ENCODE measurements at regions not wholly inside any gene's neighbourhood (a gene's known extent, or its start where the extent isn't known, plus 50 kb on each side); places are given as distances from the start of the nearest gene placed in this dataset.

- H3K4me3 ChIP-seq (replicated peaks; ENCODE audit: insufficient read depth, low read length) = no peak overlapping the region
- no peak for DNase-seq (ENCODE audit: low read depth in 1 of 2, low spot score in 1 of 2)
- no peak overlapping the region for H3K27ac ChIP-seq (replicated peaks)
- no peaks in the 10 kb centered on the region for H3K27me3 ChIP-seq (ENCODE audit: insufficient read depth, poor library complexity, severe bottlenecking)
- TF ChIP-seq SPI1 (IDR thresholded peaks at IDR 0.05; ENCODE audit: borderline replicate concordance, low read depth) (no peak), GABPA (IDR thresholded peaks at IDR 0.05; ENCODE audit: low read depth) (no peak), CTCF (IDR thresholded peaks at IDR 0.05; ENCODE audit: insufficient read depth, low read length) (no peak), POLR2AphosphoS5 (IDR thresholded peaks at IDR 0.05; ENCODE audit: low read depth) (no peak)
- TF ChIP-seq, protein P1, sequence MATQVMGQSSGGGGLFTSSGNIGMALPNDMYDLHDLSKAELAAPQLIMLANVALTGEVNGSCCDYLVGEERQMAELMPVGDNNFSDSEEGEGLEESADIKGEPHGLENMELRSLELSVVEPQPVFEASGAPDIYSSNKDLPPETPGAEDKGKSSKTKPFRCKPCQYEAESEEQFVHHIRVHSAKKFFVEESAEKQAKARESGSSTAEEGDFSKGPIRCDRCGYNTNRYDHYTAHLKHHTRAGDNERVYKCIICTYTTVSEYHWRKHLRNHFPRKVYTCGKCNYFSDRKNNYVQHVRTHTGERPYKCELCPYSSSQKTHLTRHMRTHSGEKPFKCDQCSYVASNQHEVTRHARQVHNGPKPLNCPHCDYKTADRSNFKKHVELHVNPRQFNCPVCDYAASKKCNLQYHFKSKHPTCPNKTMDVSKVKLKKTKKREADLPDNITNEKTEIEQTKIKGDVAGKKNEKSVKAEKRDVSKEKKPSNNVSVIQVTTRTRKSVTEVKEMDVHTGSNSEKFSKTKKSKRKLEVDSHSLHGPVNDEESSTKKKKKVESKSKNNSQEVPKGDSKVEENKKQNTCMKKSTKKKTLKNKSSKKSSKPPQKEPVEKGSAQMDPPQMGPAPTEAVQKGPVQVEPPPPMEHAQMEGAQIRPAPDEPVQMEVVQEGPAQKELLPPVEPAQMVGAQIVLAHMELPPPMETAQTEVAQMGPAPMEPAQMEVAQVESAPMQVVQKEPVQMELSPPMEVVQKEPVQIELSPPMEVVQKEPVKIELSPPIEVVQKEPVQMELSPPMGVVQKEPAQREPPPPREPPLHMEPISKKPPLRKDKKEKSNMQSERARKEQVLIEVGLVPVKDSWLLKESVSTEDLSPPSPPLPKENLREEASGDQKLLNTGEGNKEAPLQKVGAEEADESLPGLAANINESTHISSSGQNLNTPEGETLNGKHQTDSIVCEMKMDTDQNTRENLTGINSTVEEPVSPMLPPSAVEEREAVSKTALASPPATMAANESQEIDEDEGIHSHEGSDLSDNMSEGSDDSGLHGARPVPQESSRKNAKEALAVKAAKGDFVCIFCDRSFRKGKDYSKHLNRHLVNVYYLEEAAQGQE (IDR thresholded peaks at IDR 0.05; ENCODE audit: insufficient replicate concordance, low read depth) = no peak
Measured at GRCh38 chr10:33412241-33412640, 77.8 kb upstream of the NRP1 start.

DNA sequence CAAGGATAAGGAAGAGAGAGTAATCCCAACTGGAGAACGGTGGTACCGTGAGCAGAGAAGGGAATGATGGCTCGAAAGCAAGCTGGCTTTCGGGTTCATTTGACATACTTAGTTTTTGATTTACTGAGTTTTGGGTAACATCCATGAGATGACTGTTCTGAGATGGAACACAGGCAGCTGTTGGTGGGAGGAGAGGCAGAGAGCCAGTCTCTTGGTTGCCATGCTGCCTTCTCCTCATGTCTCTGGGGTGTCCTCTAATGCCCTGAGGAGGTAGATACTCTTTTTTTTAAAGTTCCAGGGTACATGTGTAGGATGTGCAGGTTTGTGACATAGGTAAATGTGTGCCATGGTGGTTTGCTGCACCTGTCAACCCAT, 76.4 kb upstream of the NRP1 start:
- no peak for TF ChIP-seq POLR2AphosphoS5 (IDR thresholded peaks at IDR 0.05; ENCODE audit: low read depth)
- TF ChIP-seq CTCF (IDR thresholded peaks at IDR 0.05; ENCODE audit: insufficient read depth, low read length) = no peak
- TF ChIP-seq, protein P1 (IDR thresholded peaks at IDR 0.05; ENCODE audit: insufficient replicate concordance, low read depth) = no peak
- TF ChIP-seq GABPA (IDR thresholded peaks at IDR 0.05; ENCODE audit: low read depth) = no peak
- no peak for TF ChIP-seq SPI1 (IDR thresholded peaks at IDR 0.05; ENCODE audit: borderline replicate concordance, low read depth)
- no peak for DNase-seq (ENCODE audit: low read depth in 1 of 2, low spot score in 1 of 2)
- Histone ChIP-seq H3K4me3 (replicated peaks; ENCODE audit: insufficient read depth, low read length) (no peak overlapping the region), H3K27me3 (ENCODE audit: insufficient read depth, poor library complexity, severe bottlenecking) (no peaks in the 10 kb centered on the region), H3K27ac (replicated peaks) (no peak overlapping the region)

- DNase-seq (ENCODE audit: low read depth in 1 of 2, low spot score in 1 of 2) = no peak
- TF ChIP-seq, protein P1 (IDR thresholded peaks at IDR 0.05; ENCODE audit: insufficient replicate concordance, low read depth) = no peak
- TF ChIP-seq CTCF (IDR thresholded peaks at IDR 0.05; ENCODE audit: insufficient read depth, low read length) = no peak
- TF ChIP-seq GABPA (IDR thresholded peaks at IDR 0.05; ENCODE audit: low read depth) = no peak
- TF ChIP-seq SPI1 (IDR thresholded peaks at IDR 0.05; ENCODE audit: borderline replicate concordance, low read depth) = no peak
- no peak for TF ChIP-seq POLR2AphosphoS5 (IDR thresholded peaks at IDR 0.05; ENCODE audit: low read depth)
- no peaks in the 10 kb centered on the region for H3K27me3 ChIP-seq (ENCODE audit: insufficient read depth, poor library complexity, severe bottlenecking)
- H3K27ac ChIP-seq (replicated peaks) = no peak overlapping the region
- no peak overlapping the region for H3K4me3 ChIP-seq (replicated peaks; ENCODE audit: insufficient read depth, low read length)
Measured at GRCh38 chr10:33410096-33410859, 75.8 kb upstream of the NRP1 start.

Measured in HL-60 (cell line).